LNCaP clone FGC (cell line): ENCODE measurements at regions not wholly inside any gene's neighbourhood (a gene's known extent, or its start where the extent isn't known, plus 50 kb on each side); places are given as distances from the start of the nearest gene placed in this dataset.

Source experiments
- DNase-seq: peaks from one replicate; pipeline ENCODE4 v3.0.0-alpha.2; 2011; ENCODE audit warnings: low read depth
- H3K4me3 ChIP-seq: 2 replicates; pipeline ENCODE4 v1.5.1; 2011; ENCODE audit warnings: mild to moderate bottlenecking, low read depth, low read length, control low read depth
- TF ChIP-seq, protein P1 (sequence below): IDR thresholded peaks from 2 replicates; pipeline ENCODE4 v1.5.1; 2012; ENCODE audit warnings: mild to moderate bottlenecking; ENCODE audit not compliant: control insufficient read depth, insufficient read depth; ENCODE audit errors: extremely low read depth

- DNase-seq = no peak
- TF ChIP-seq, protein P1, sequence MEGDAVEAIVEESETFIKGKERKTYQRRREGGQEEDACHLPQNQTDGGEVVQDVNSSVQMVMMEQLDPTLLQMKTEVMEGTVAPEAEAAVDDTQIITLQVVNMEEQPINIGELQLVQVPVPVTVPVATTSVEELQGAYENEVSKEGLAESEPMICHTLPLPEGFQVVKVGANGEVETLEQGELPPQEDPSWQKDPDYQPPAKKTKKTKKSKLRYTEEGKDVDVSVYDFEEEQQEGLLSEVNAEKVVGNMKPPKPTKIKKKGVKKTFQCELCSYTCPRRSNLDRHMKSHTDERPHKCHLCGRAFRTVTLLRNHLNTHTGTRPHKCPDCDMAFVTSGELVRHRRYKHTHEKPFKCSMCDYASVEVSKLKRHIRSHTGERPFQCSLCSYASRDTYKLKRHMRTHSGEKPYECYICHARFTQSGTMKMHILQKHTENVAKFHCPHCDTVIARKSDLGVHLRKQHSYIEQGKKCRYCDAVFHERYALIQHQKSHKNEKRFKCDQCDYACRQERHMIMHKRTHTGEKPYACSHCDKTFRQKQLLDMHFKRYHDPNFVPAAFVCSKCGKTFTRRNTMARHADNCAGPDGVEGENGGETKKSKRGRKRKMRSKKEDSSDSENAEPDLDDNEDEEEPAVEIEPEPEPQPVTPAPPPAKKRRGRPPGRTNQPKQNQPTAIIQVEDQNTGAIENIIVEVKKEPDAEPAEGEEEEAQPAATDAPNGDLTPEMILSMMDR = no peak
- no peak overlapping the region for H3K4me3 ChIP-seq
These were observed 173.1 kb downstream of the UXS1 start for GRCh38 chr2:106020821-106021661.

DNA sequence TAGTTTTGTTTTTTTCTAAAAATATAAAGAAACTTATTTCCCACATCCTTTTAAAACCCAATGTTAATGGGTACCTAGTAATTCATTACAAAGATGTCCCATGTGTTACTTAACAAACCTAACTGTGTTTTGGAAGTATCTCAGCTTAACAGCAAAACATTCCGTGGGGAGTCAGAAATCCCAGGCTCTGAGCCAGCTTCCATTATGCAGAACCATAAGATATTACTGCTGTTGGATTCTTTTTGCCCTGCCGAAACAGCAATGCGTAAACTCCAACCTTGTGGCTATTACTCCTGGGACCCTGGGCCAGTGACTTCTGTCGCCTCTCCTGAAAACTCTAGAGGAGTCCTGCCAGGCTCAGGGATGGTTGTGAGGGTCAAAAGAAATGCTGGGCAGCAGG lies 174.1 kb downstream of the UXS1 start:
- TF ChIP-seq, protein P1 = no peak
- DNase-seq = no peak

GRCh38 chr2:106018141-106018540 lies 176.0 kb downstream of the UXS1 start:
- H3K4me3 ChIP-seq = no peak overlapping the region
- TF ChIP-seq, protein P1 = no peak
- no peak for DNase-seq

More for the DNA sequence above, 174.1 kb downstream of the UXS1 start:
- no peak overlapping the region for H3K4me3 ChIP-seq

- no peak for DNase-seq
- no peak overlapping the region for H3K4me3 ChIP-seq
- TF ChIP-seq, protein P1 = no peak
These were observed 181.3 kb downstream of the UXS1 start for GRCh38 chr2:106012591-106013347.

DNA sequence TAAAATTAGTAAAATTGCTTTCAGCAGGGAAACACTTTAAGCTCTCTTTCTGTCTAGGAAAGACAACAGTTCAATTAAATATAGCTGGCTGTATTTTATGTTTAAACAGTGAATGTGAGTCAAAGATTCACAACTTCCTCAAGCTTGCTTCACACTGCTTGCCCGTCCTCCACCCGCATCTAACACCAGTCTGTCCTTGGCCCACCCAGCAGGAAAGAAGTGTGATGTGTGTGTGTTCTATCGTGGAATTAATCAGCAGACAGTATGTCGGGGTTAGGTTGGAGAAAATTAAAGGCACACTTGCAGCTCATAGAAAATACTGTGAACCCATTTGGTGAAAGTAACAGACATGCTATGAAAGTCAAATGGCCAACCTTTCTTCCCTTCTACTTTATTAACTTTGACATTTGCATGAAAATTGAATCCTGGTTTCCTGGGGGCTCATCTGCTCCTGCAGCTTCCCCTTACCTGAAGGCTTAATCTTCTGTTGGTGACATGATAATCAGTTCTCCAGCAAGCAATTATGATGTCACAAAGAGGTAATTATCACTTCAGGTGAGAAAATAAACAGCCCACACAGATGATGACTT lies 182.0 kb downstream of the UXS1 start:
- H3K4me3 ChIP-seq = no peak overlapping the region
- DNase-seq = no peak

DNA sequence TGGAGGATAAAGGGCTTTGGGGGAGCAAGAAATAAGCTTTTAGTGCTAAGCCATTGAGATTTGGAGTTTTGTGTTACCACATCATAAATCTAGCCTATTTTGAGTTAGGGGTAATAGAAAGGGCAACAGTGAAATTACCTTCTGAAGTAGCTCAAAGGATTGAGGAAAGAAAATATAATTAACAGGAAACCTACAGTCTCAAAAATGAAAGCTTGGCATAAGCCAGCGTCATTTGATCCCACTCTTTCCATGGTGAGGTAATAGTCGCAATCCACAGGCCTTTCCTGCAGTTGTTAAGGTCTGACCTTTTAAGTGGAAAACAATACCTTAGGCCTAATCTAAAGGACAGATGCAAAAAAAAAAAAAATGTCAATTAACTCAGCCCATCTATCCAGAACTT lies 182.7 kb downstream of the UXS1 start:
- H3K4me3 ChIP-seq = no peak overlapping the region
- TF ChIP-seq, protein P1 = no peak
- no peak for DNase-seq

More for the DNA sequence above, 182.0 kb downstream of the UXS1 start:
- TF ChIP-seq, protein P1 = no peak
